HG03060 (cell line): ENCODE measurements at regions not wholly inside any gene's neighbourhood (a gene's known extent, or its start where the extent isn't known, plus 50 kb on each side); places are given as distances from the start of the nearest gene placed in this dataset.
A peak's percentile ranks its signal among the peaks of the same experiment; 100 is the strongest.

Experiments
- ATAC-seq: cut with Tn5 transposase; IDR thresholded peaks from one replicate; pipeline ENCODE4 v1.9.1; 2021; ENCODE audit warnings: low read depth, moderate number of reproducible peaks; ENCODE audit not compliant: unreplicated experiment

- no peak for ATAC-seq
Measured at GRCh38 chr3:83513051-83513450, 1445.7 kb upstream of the CADM2 start.

GRCh38 chr3:83513677-83514076, 1445.1 kb upstream of the CADM2 start:
- ATAC-seq: no peak

- no peak for ATAC-seq
Measured at GRCh38 chr3:83514130-83514914, 1444.5 kb upstream of the CADM2 start.

GRCh38 chr3:83515123-83515522, 1443.7 kb upstream of the CADM2 start:
- no peak for ATAC-seq

GRCh38 chr3:83523470-83524073, 1435.2 kb upstream of the CADM2 start:
- peak; percentile 85 for ATAC-seq

- ATAC-seq: no peak
Measured at GRCh38 chr3:83524901-83525300, 1433.9 kb upstream of the CADM2 start.

- ATAC-seq: no peak
Measured at GRCh38 chr3:83559082-83559481, 1399.7 kb upstream of the CADM2 start.

GRCh38 chr3:83567935-83568334, 1390.9 kb upstream of the CADM2 start:
- ATAC-seq: no peak

- no peak for ATAC-seq
Measured at GRCh38 chr3:83581546-83581945, 1377.2 kb upstream of the CADM2 start.

- no peak for ATAC-seq
Measured at GRCh38 chr3:83601704-83602103, 1357.1 kb upstream of the CADM2 start.

GRCh38 chr3:83622526-83622925, 1336.3 kb upstream of the CADM2 start:
- ATAC-seq: no peak

GRCh38 chr3:83625261-83625660, 1333.5 kb upstream of the CADM2 start:
- no peak for ATAC-seq

- no peak for ATAC-seq
Measured at GRCh38 chr3:83628471-83628870, 1330.3 kb upstream of the CADM2 start.

GRCh38 chr3:83632526-83632925, 1326.3 kb upstream of the CADM2 start:
- no peak for ATAC-seq

- no peak for ATAC-seq
Measured at GRCh38 chr3:83633758-83634157, 1325.0 kb upstream of the CADM2 start.

- no peak for ATAC-seq
Measured at GRCh38 chr3:83649692-83650091, 1309.1 kb upstream of the CADM2 start.

GRCh38 chr3:83655083-83655482, 1303.7 kb upstream of the CADM2 start:
- ATAC-seq: no peak

- no peak for ATAC-seq
Measured at GRCh38 chr3:83662381-83662960, 1296.3 kb upstream of the CADM2 start.

- ATAC-seq: no peak
Measured at GRCh38 chr3:83670416-83670815, 1288.4 kb upstream of the CADM2 start.

GRCh38 chr3:83683937-83684598, 1274.7 kb upstream of the CADM2 start:
- ATAC-seq: no peak

GRCh38 chr3:83706669-83707068, 1252.1 kb upstream of the CADM2 start:
- no peak for ATAC-seq
